H1 (cell line): ENCODE measurements at regions not wholly inside any gene's neighbourhood (a gene's known extent, or its start where the extent isn't known, plus 50 kb on each side); places are given as distances from the start of the nearest gene placed in this dataset.

ENCODE experiments used
- CTCF ChIA-PET: fragments of 300-600 bp; sonication (Branson Sonifier 250); formaldehyde crosslinking; loops from one replicate; lab custom pipeline; 2021; ENCODE audit not compliant: partially characterized antibody; lab: Charles Lee
- POLR2A ChIA-PET: fragments of 300-600 bp; sonication (Branson Sonifier 250); formaldehyde crosslinking; loops from one replicate; lab custom pipeline; 2021; ENCODE audit warnings: inconsistent platforms; ENCODE audit not compliant: partially characterized antibody; lab: Charles Lee
- DNase-seq, 2 experiments: peaks; one replicate each; pipeline versions ENCODE4 v3.0.0 to v3.0.0-alpha.2; 2010 to 2022; ENCODE audit warnings: low spot score in 2 of 2, low read depth in 1 of 2, mixed read lengths in 1 of 2
- FAIRE-seq: peaks from 2 replicates; lab custom pipeline; 2011; peaks lifted over from hg19 to GRCh38; lab: Jason Lieb, UNC
- H2AFZ ChIP-seq: 2 replicates; pipeline ENCODE4 v1.8.1; 2012; ENCODE audit warnings: low read length, inconsistent platforms
- H2AK5ac ChIP-seq: 2 replicates; pipeline ENCODE4 v1.6.1; 2013; ENCODE audit warnings: low read depth, low read length
- H2BK120ac ChIP-seq: replicated peaks from 2 replicates; pipeline ENCODE3; 2013; ENCODE audit warnings: low read depth, low read length, inconsistent platforms
- H2BK12ac ChIP-seq: 2 replicates; pipeline ENCODE4 v1.6.1; 2013; ENCODE audit warnings: low read depth, low read length
- H2BK15ac ChIP-seq: 2 replicates; pipeline ENCODE4 v1.6.1; 2013; ENCODE audit warnings: low read length
- H2BK20ac ChIP-seq: 2 replicates; pipeline ENCODE4 v1.6.1; 2013; ENCODE audit warnings: low read length
- H2BK5ac ChIP-seq: 2 replicates; pipeline ENCODE4 v1.6.1; 2013; ENCODE audit warnings: low read depth, low read length
- H3K14ac ChIP-seq: 2 replicates; pipeline ENCODE4 v1.6.1; 2013; ENCODE audit warnings: inconsistent platforms; ENCODE audit not compliant: insufficient read length
- H3K18ac ChIP-seq: 2 replicates; pipeline ENCODE4 v1.6.1; 2013; ENCODE audit warnings: low read length; ENCODE audit errors: extremely low read depth
- H3K23ac ChIP-seq: 2 replicates; pipeline ENCODE4 v1.6.1; 2013; ENCODE audit warnings: inconsistent platforms; ENCODE audit not compliant: insufficient read length
- H3K23me2 ChIP-seq: 2 replicates; pipeline ENCODE4 v1.6.1; 2013; ENCODE audit warnings: low read depth, low read length
- H3K27ac ChIP-seq: 2 replicates; pipeline ENCODE4 v1.6.1; 2011; ENCODE audit warnings: low read depth, low read length, inconsistent platforms
- H3K27me3 ChIP-seq, 4 experiments: replicated peaks in 1 of 4; 1 replicate in 1 of 4; 2 replicates in 3 of 4; pipeline versions ENCODE4 v1.6.1 to v1.8.1; 2011 to 2013; ENCODE audit warnings: low read length in 3 of 4, mild to moderate bottlenecking in 3 of 4, inconsistent platforms in 2 of 4, mixed read lengths in 2 of 4, moderate library complexity in 1 of 4; ENCODE audit not compliant: control insufficient read depth in 3 of 4, insufficient read depth in 3 of 4; ENCODE audit errors: extremely low read depth in 1 of 4
- H3K36me3 ChIP-seq, 4 experiments: 2 replicates each; pipeline versions ENCODE4 v1.6.1 to v1.8.1; 2011 to 2013; ENCODE audit warnings: mild to moderate bottlenecking in 4 of 4, low read length in 3 of 4, moderate library complexity in 2 of 4, control low read depth in 1 of 4, inconsistent platforms in 1 of 4; ENCODE audit not compliant: insufficient read depth in 4 of 4, control insufficient read depth in 2 of 4
- H3K4ac ChIP-seq: replicated peaks from 2 replicates; pipeline ENCODE3; 2013; ENCODE audit warnings: low read length, low read depth, mixed read lengths, inconsistent platforms; ENCODE audit not compliant: insufficient read length
- H3K4me1 ChIP-seq, 4 experiments: replicated peaks in 1 of 4; 1 replicate in 1 of 4; 2 replicates in 3 of 4; pipeline versions ENCODE4 v1.6.1 to v1.8.1; 2011 to 2013; ENCODE audit warnings: low read length in 3 of 4, inconsistent platforms in 2 of 4, mixed read lengths in 1 of 4; ENCODE audit not compliant: insufficient read depth in 4 of 4, control insufficient read depth in 3 of 4
- H3K4me2 ChIP-seq, 2 experiments: 2 replicates each; pipeline versions ENCODE4 v1.6.1 to v1.8.1; 2011 to 2013; ENCODE audit warnings: low read depth in 2 of 2, low read length in 2 of 2, control low read depth in 1 of 2, inconsistent platforms in 1 of 2, mild to moderate bottlenecking in 1 of 2; ENCODE audit not compliant: insufficient read depth in 1 of 2
- H3K4me3 ChIP-seq, 4 experiments: fragments of 200-600, 300-600 bp in 1 of 4; sonication (generic), shearing (Covaris generic), sonication (Bioruptor Twin) in 1 of 4; 2 replicates each; pipeline versions ENCODE4 v1.5.1 to v1.8.1; 2011 to 2016; ENCODE audit warnings: low read length in 4 of 4, low read depth in 3 of 4, control low read depth in 2 of 4, inconsistent platforms in 2 of 4, mild to moderate bottlenecking in 2 of 4, mixed read lengths in 1 of 4, moderate library complexity in 1 of 4; ENCODE audit not compliant: insufficient read depth in 2 of 4; ENCODE audit errors: extremely low read depth in 1 of 4
- H3K56ac ChIP-seq: replicated peaks from 2 replicates; pipeline ENCODE3; 2013; ENCODE audit warnings: low read depth, mild to moderate bottlenecking, mixed read lengths, low read length, inconsistent platforms; ENCODE audit not compliant: insufficient read length
- H3K79me1 ChIP-seq: 2 replicates; pipeline ENCODE4 v1.6.1; 2013; ENCODE audit warnings: low read depth, low read length, control low read depth
- H3K79me2 ChIP-seq, 2 experiments: 2 replicates each; pipeline versions ENCODE4 v1.6.1 to v1.8.1; 2012 to 2013; ENCODE audit warnings: low read length in 2 of 2, mild to moderate bottlenecking in 2 of 2, inconsistent platforms in 1 of 2; ENCODE audit not compliant: insufficient read depth in 2 of 2, control insufficient read depth in 1 of 2
- H3K9ac ChIP-seq, 4 experiments: replicated peaks in 1 of 4; 1 replicate in 1 of 4; 2 replicates in 3 of 4; pipeline versions ENCODE4 v1.6.1 to v1.8.1; 2011 to 2013; ENCODE audit warnings: low read depth in 3 of 4, low read length in 3 of 4, control low read depth in 2 of 4, mild to moderate bottlenecking in 2 of 4, moderate library complexity in 2 of 4, inconsistent platforms in 1 of 4; ENCODE audit errors: extremely low read depth in 1 of 4
- H3K9me3 ChIP-seq, 2 experiments: 2 replicates each; pipeline versions ENCODE4 v1.6.1 to v1.8.1; 2012 to 2013; ENCODE audit warnings: mild to moderate bottlenecking in 2 of 2, moderate library complexity in 2 of 2, control low read depth in 1 of 2, inconsistent platforms in 1 of 2, low read depth in 1 of 2, low read length in 1 of 2, mixed read lengths in 1 of 2; ENCODE audit not compliant: insufficient read depth in 2 of 2
- H4K20me1 ChIP-seq, 2 experiments: replicated peaks in 1 of 2; 2 replicates each; pipeline versions ENCODE3 to v1.8.1; 2011 to 2013; ENCODE audit warnings: inconsistent platforms in 2 of 2, low read length in 2 of 2, mild to moderate bottlenecking in 1 of 2; ENCODE audit not compliant: insufficient read depth in 2 of 2, control insufficient read depth in 1 of 2
- H4K5ac ChIP-seq: 2 replicates; pipeline ENCODE4 v1.6.1; 2013; ENCODE audit warnings: low read length, low read depth, mixed read lengths, inconsistent platforms; ENCODE audit not compliant: insufficient read length
- H4K8ac ChIP-seq: 2 replicates; pipeline ENCODE4 v1.8.0; 2013; ENCODE audit warnings: mild to moderate bottlenecking, moderate library complexity, low read length, inconsistent platforms; ENCODE audit not compliant: insufficient read depth; ENCODE audit errors: extremely low read depth
- H4K91ac ChIP-seq: replicated peaks from 2 replicates; pipeline ENCODE3; 2013; ENCODE audit warnings: low read length, mixed read lengths, inconsistent platforms; ENCODE audit not compliant: insufficient read length
- ATF2 ChIP-seq: IDR thresholded peaks from 2 replicates; pipeline ENCODE4 v1.6.1; 2012; ENCODE audit warnings: low read length, inconsistent platforms
- CHD2 ChIP-seq: IDR thresholded peaks from 2 replicates; pipeline ENCODE4 v1.6.1; 2012; ENCODE audit warnings: low read length, improper control_type of control experiment
- E2F6 ChIP-seq: IDR thresholded peaks from 2 replicates; pipeline ENCODE4 v1.6.1; 2012; ENCODE audit warnings: inconsistent platforms
- GABPA ChIP-seq: IDR thresholded peaks from 2 replicates; pipeline ENCODE4 v1.6.1; 2011; ENCODE audit warnings: mild to moderate bottlenecking, low read length, moderate library complexity, borderline replicate concordance; ENCODE audit not compliant: insufficient read depth
- JUN ChIP-seq: IDR thresholded peaks from 2 replicates; pipeline ENCODE4 v1.6.1; 2011; ENCODE audit warnings: low read depth, mild to moderate bottlenecking, improper control_type of control experiment, low read length
- RXRA ChIP-seq: IDR thresholded peaks from 2 replicates; pipeline ENCODE4 v1.6.1; 2011; ENCODE audit warnings: low read depth, mild to moderate bottlenecking, low read length, moderate library complexity; ENCODE audit not compliant: insufficient read depth
- SRF ChIP-seq: IDR thresholded peaks from 2 replicates; pipeline ENCODE4 v1.6.1; 2011; ENCODE audit warnings: mild to moderate bottlenecking, low read depth, low read length, moderate library complexity
- TAF1 ChIP-seq: IDR thresholded peaks from 2 replicates; pipeline ENCODE4 v1.6.1; 2011; ENCODE audit warnings: mild to moderate bottlenecking, low read depth, low read length
- TCF12 ChIP-seq: IDR thresholded peaks from 2 replicates; pipeline ENCODE4 v1.6.1; 2011; ENCODE audit warnings: low read depth, mild to moderate bottlenecking, low read length
- whole genome bisulfite sequencing, 2 experiments: shearing (Covaris generic) in 1 of 2; methylation state at CpG; one replicate each; pipeline versions ENCODE4 v1.1.6 to v1.1.7; 2013 to 2015; ENCODE audit warnings: low lambda C conversion rate in 2 of 2, mixed read lengths in 2 of 2, inconsistent platforms in 1 of 2, low coverage in 1 of 2, missing lambda C conversion rate in 1 of 2; ENCODE audit not compliant: insufficient replicate concordance in 2 of 2, insufficient coverage in 1 of 2, insufficient read length in 1 of 2; ENCODE audit errors: extremely low coverage in 1 of 2, missing lambda C conversion rate in 1 of 2; 5-methylcytosine and 5-hydroxymethylcytosine counted together

- Histone ChIP-seq H2BK15ac (no peak overlapping the region), H3K79me1 (no peaks in the 10 kb centered on the region), H4K8ac (no peak overlapping the region), H4K5ac (no peak overlapping the region), H4K20me1 (no peaks in the 10 kb centered on the region), H2BK120ac (no peak overlapping the region), H3K4me1 (peaks cover 0 to 4% (median 0%) of the 10 kb centered on the region in 4 experiments; a peak in 1 of 7 replicates), H3K56ac (no peak overlapping the region), H2AK5ac (no peak overlapping the region), H3K18ac (no peak overlapping the region), H3K27me3 (no peaks in the 10 kb centered on the region), H3K9ac (no peak overlapping the region), H2AFZ (no peak overlapping the region), H4K91ac (no peak overlapping the region), H2BK12ac (no peak overlapping the region), H3K4ac (no peak overlapping the region), H2BK5ac (no peak overlapping the region), H3K36me3 (no peaks in the 10 kb centered on the region), H3K4me2 (no peak overlapping the region), H3K14ac (no peak overlapping the region), H3K4me3 (no peak overlapping the region), H3K23me2 (no peaks in the 10 kb centered on the region), H3K9me3 (no peaks in the 10 kb centered on the region), H3K23ac (no peak overlapping the region), H3K79me2 (no peaks in the 10 kb centered on the region), H3K27ac (no peak overlapping the region), H2BK20ac (no peak overlapping the region)
- DNase-seq = no peak
- ChIA-PET POLR2A (interaction anchor here (1.0 to 1.3 kb wide), 2 partner anchors 12 to 61 kb away, joined by 3 to 4 read pairs; no protein-coding TSS in a partner anchor), CTCF (interaction anchor here (0.8 to 4.3 kb wide), 9 partner anchors 12 to 212 kb away, joined by 3 to 22 read pairs (median 4); no protein-coding TSS in a partner anchor)
- 94% methylated on average over 4 of the region's 4 CpGs; no CpG with 5 or more reads in 1 of the 2 experiments for WGBS, 2 experiments
- FAIRE-seq = no peak
- TF ChIP-seq E2F6 (no peak), SRF (no peak), ATF2 (no peak), TCF12 (no peak), TAF1 (no peak), JUN (no peak), GABPA (no peak), CHD2 (no peak), RXRA (no peak)
Measured at GRCh38 chr2:237256887-237257286, 157.1 kb downstream of the COL6A3 start.
